ENCODE measurements at regions not wholly inside any gene's neighbourhood (a gene's known extent, or its start where the extent isn't known, plus 50 kb on each side); places are given as distances from the start of the nearest gene placed in this dataset.

DNA sequence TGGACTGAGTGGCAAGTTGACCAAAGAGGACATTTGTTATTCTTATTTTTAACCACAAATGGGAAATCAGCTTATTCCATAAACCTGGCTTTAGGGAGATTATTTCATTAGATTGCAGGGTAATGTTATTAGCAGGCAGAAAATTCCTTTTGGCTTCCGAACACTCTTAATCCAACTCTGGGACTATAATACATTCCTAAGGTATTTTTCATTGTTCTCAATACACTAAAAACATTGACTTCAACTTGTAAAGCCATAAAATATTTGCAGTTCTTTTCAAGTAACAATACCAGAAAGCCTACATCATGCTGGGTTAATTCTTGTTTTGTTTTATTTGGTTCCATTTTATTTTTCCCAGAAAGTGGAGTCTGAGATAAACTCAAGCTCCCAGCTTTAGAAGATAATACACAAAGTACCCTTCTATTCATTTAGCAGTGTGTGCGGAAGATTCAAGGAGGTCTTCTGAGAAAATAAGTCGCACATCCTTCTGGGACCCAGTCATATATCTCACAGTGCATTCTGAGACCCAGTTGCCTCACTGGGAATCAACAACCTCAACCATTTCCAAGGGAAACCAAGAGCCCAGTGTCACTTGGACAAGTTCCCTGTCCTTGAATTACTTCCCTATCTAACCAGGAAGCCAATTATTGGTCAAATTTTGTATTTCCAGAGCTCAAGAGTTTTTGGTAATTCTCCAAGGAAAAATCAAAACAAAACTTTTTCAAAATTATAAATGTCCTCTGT, 389.6 kb upstream of the DYNLRB2 start:
- H3K4me1 ChIP-seq = peaks cover 0 to 17% (median 0%) of the 10 kb centered on the region in 4 donors
- no peaks in the 10 kb centered on the region for H3K27me3 ChIP-seq
- no peaks in the 10 kb centered on the region for H3K36me3 ChIP-seq
- H3K9me3 ChIP-seq = no peaks in the 10 kb centered on the region
- H3K4me3 ChIP-seq = no peak overlapping the region
- TF ChIP-seq CTCF (IDR thresholded peaks at IDR 0.05) (no peak), POLR2A (IDR thresholded peaks at IDR 0.05) (no peak)
- no peak for DNase-seq
- H3K27ac ChIP-seq = no peak overlapping the region

DNA sequence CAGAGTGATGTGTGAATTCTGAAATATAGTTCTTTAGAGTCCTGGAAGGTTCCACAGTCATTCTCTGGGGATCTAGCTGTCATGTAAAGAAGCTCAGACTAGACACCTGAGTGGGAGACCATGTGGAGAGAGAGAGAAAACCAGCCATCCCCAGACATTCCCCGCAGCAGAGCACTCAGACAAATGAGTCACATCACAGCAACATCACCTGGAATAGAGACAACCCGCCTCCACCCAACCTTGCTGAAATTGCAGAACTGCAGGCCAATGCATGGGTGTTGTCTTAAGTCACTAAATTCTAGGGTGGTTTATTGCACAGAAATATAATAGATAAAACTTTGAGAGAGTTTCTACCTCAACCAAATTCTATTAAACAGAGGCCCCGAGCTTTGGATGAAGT, 392.0 kb upstream of the DYNLRB2 start:
- no peak overlapping the region for H3K4me3 ChIP-seq
- H3K27me3 ChIP-seq = no peaks in the 10 kb centered on the region
- no peaks in the 10 kb centered on the region for H3K36me3 ChIP-seq
- H3K9me3 ChIP-seq = no peaks in the 10 kb centered on the region
- H3K27ac ChIP-seq = no peak overlapping the region
- no peak for TF ChIP-seq CTCF (IDR thresholded peaks at IDR 0.05)
- TF ChIP-seq POLR2A (IDR thresholded peaks at IDR 0.05) = no peak
- H3K4me1 ChIP-seq = peaks cover 0 to 17% (median 0%) of the 10 kb centered on the region in 4 donors
- DNase-seq = no peak

DNA sequence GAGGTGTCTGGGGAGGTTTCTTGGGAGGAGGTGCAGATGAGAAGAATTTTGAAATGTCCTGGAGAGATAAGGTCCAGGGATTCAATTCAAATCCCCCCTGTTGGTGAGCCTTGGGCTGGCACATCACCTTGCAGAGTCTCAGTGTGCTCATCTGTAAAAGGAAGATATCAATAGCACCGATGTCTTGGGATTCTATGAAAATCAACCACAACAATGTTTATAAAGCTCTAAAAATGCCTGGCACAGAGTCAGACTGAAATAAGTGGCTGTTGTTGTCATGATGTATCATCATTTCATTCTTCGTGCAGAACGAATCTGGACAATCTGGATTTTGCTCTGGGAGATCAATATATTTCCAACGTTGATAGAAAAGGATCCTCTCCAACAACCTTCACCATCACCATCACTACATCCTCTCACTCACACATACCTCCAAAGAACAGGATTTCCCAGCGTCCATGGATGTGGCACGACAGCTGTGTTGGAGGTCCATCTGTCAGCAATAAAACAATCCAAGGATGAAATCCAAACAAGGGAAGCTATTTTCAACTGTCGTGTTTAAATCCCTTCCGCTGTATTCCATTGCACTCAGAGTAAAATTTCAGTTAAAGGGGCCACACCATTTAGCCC, 393.7 kb upstream of the DYNLRB2 start:
- peaks cover 0 to 13% (median 0%) of the 10 kb centered on the region in 4 donors for H3K4me1 ChIP-seq
- TF ChIP-seq CTCF (IDR thresholded peaks at IDR 0.05) (no peak), POLR2A (IDR thresholded peaks at IDR 0.05) (no peak)
- H3K9me3 ChIP-seq = peaks cover 0 to 2% (median 0%) of the 10 kb centered on the region in 4 donors
- H3K27ac ChIP-seq = no peak overlapping the region
- H3K36me3 ChIP-seq = no peaks in the 10 kb centered on the region
- H3K27me3 ChIP-seq = no peaks in the 10 kb centered on the region
- DNase-seq = no peak
- no peak overlapping the region for H3K4me3 ChIP-seq

- no peak overlapping the region for H3K27ac ChIP-seq
- H3K27me3 ChIP-seq = no peaks in the 10 kb centered on the region
- DNase-seq = no peak
- H3K4me3 ChIP-seq = no peak overlapping the region
- TF ChIP-seq POLR2A (IDR thresholded peaks at IDR 0.05) (no peak), CTCF (IDR thresholded peaks at IDR 0.05) (no peak)
- no peaks in the 10 kb centered on the region for H3K36me3 ChIP-seq
- no peaks in the 10 kb centered on the region for H3K4me1 ChIP-seq
- H3K9me3 ChIP-seq = peaks cover 0 to 8% (median 3%) of the 10 kb centered on the region in 4 donors
Measured at GRCh38 chr16:80144191-80144590, 396.6 kb upstream of the DYNLRB2 start.

DNA sequence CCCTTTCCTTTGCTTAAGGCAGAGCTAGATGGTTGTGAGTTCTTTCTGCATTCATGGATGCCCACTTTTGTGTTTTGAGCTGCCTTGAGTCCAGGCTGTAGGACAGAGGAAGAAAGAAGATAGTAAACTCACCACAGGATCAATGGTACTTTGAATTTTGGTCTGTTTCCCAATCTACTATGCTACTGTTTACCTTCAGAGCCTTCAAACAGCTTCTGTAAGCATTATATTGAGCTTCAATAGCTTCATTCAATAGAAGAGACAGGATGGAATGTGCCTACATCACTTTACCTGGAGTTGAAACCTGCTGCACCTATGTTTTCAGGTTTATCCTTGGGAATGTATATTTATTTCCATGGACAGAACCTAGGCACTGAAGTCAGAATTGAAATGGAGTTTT, 397.9 kb upstream of the DYNLRB2 start:
- no peaks in the 10 kb centered on the region for H3K4me1 ChIP-seq
- no peaks in the 10 kb centered on the region for H3K27me3 ChIP-seq
- peaks cover 0 to 8% (median 3%) of the 10 kb centered on the region in 4 donors for H3K9me3 ChIP-seq
- H3K27ac ChIP-seq = no peak overlapping the region
- no peak overlapping the region for H3K4me3 ChIP-seq
- no peak for TF ChIP-seq CTCF (IDR thresholded peaks at IDR 0.05)
- TF ChIP-seq POLR2A (IDR thresholded peaks at IDR 0.05) = no peak
- no peaks in the 10 kb centered on the region for H3K36me3 ChIP-seq
- DNase-seq = no peak

All from Peyer's patch (tissue), 4 donors.